Activated naive CD4-positive, alpha-beta T cell treated with anti-CD3 and anti-CD28 coated beads, Interleukin-2, amount 10 ng/mL, durations not matched to agents 7 days and 5 days (primary cell): ENCODE measurements at regions not wholly inside any gene's neighbourhood (a gene's known extent, or its start where the extent isn't known, plus 50 kb on each side); places are given as distances from the start of the nearest gene placed in this dataset.

Source experiments
- CTCF ChIA-PET: fragments of 350-600 bp; sonication (Branson Sonifier 250); formaldehyde crosslinking; loops from one replicate; lab custom pipeline; 2021; ENCODE audit warnings: antibody characterized with exemption; lab: Charles Lee
- DNase-seq: peaks from one replicate; pipeline ENCODE4 v3.0.0-alpha.2; 2020
- H3K27ac Mint-ChIP-seq: one replicate; pipeline ENCODE4 v1.8.0; 2021; ENCODE audit warnings: mild to moderate bottlenecking, moderate library complexity, mixed read lengths
- H3K27me3 Mint-ChIP-seq: one replicate; pipeline ENCODE4 v1.8.0; 2021; ENCODE audit warnings: mild to moderate bottlenecking, mixed read lengths
- H3K36me3 Mint-ChIP-seq: one replicate; pipeline ENCODE4 v1.8.0; 2021; ENCODE audit warnings: mixed read lengths
- H3K4me1 Mint-ChIP-seq: one replicate; pipeline ENCODE4 v1.8.0; 2021; ENCODE audit warnings: mixed read lengths
- H3K4me3 Mint-ChIP-seq: one replicate; pipeline ENCODE4 v1.8.0; 2021; ENCODE audit warnings: mild to moderate bottlenecking, moderate library complexity, mixed read lengths
- H3K9me3 Mint-ChIP-seq: one replicate; pipeline ENCODE4 v1.8.0; 2021; ENCODE audit warnings: mixed read lengths

GRCh38 chr5:154132718-154133307, 57.7 kb upstream of the GALNT10 start:
- no peaks in the 10 kb centered on the region for H3K36me3 Mint-ChIP-seq
- H3K27ac Mint-ChIP-seq = no peak overlapping the region
- CTCF ChIA-PET = no interaction called here

DNA sequence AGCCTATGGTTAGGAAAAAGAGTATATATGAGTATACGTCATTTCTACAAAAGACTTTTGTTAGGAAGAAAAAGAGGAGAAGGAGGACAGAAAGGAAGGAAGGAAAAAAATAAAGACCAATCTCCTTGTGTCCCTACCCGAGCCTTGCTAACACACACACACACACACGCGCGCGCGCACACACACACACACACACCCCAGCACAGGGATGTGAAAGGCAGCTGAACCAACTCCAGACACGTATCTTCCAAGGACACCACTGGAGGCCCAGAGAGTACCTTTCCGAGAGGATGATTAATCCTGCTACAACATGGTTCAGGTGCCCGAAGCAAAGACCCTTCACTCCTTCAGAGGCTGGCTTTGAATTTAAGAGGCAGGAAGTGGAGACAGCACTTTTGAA, 56.9 kb upstream of the GALNT10 start:
- no peak overlapping the region for H3K4me3 Mint-ChIP-seq
- DNase-seq = no peak
- CTCF ChIA-PET = interaction anchor here (0.5 kb wide), 1 partner anchor 64 kb away, joined by 3 read pairs; no protein-coding TSS in a partner anchor

More at GRCh38 chr5:154132718-154133307, 57.7 kb upstream of the GALNT10 start:
- Mint-ChIP-seq H3K4me3 (no peak overlapping the region), H3K4me1 (no peaks in the 10 kb centered on the region), H3K27me3 (peaks cover 29% of the 10 kb centered on the region), H3K9me3 (no peaks in the 10 kb centered on the region)
- no peak for DNase-seq

DNA sequence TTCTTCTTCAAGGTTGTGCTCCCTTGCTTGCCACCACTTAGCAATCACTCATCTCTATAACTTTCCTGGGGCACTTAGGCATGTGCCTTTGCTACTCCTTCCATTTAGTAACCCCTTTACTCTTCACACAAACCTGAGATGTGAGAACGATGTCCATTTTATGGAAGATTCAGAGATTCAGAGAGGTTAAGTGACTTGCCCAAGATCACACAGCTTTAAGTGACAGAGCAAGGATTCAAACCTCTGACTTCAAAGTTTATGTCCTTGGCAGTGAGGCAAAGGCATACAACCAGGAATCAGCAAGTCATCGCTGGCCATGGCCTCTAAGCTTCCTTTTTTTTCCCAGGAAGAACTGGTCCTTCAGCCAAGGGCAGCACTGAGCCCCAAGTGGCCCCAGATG, 56.0 kb upstream of the GALNT10 start:
- CTCF ChIA-PET = no interaction called here
- H3K9me3 Mint-ChIP-seq = no peaks in the 10 kb centered on the region
- peaks cover 25% of the 10 kb centered on the region for H3K27me3 Mint-ChIP-seq
- DNase-seq = no peak
- no peaks in the 10 kb centered on the region for H3K36me3 Mint-ChIP-seq
- no peak overlapping the region for H3K27ac Mint-ChIP-seq
- H3K4me1 Mint-ChIP-seq = no peaks in the 10 kb centered on the region
- H3K4me3 Mint-ChIP-seq = no peak overlapping the region

More for the DNA sequence above, 56.9 kb upstream of the GALNT10 start:
- Mint-ChIP-seq H3K36me3 (no peaks in the 10 kb centered on the region), H3K9me3 (no peaks in the 10 kb centered on the region), H3K4me1 (no peaks in the 10 kb centered on the region), H3K27me3 (peaks cover 29% of the 10 kb centered on the region), H3K27ac (no peak overlapping the region)

- no peak for DNase-seq
- Mint-ChIP-seq H3K27ac (no peak overlapping the region), H3K4me3 (no peak overlapping the region), H3K9me3 (no peaks in the 10 kb centered on the region), H3K36me3 (no peaks in the 10 kb centered on the region), H3K27me3 (peaks cover 22% of the 10 kb centered on the region), H3K4me1 (no peaks in the 10 kb centered on the region)
- CTCF ChIA-PET = interaction anchor here (0.7 kb wide), 1 partner anchor 534 kb away, joined by 3 read pairs; no protein-coding TSS in a partner anchor
Observed at GRCh38 chr5:154135125-154135817, 55.3 kb upstream of the GALNT10 start.

DNA sequence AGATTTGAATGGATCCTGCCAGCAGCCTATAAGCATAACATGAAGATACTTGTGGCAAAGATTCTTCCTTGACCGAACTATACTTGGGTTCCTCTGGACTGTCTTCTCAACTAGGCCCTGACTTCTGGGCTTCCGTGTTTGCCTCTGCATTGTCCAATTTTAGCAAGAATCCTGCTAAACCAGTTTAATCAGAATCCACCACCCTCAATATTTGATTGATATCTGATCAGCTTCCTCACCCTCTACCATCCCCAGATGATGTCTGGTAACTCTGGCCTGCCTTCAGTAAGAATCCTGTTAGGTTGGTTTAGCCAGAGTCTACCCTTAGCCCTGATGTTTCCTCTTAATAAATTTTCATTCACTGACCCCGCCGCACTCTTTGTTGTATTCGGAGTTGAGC, 54.4 kb upstream of the GALNT10 start:
- no peak for DNase-seq
- Mint-ChIP-seq H3K4me1 (no peaks in the 10 kb centered on the region), H3K27me3 (peaks cover 31% of the 10 kb centered on the region), H3K4me3 (no peak overlapping the region), H3K9me3 (no peaks in the 10 kb centered on the region), H3K36me3 (no peaks in the 10 kb centered on the region), H3K27ac (no peak overlapping the region)
- CTCF ChIA-PET = no interaction called here

DNA sequence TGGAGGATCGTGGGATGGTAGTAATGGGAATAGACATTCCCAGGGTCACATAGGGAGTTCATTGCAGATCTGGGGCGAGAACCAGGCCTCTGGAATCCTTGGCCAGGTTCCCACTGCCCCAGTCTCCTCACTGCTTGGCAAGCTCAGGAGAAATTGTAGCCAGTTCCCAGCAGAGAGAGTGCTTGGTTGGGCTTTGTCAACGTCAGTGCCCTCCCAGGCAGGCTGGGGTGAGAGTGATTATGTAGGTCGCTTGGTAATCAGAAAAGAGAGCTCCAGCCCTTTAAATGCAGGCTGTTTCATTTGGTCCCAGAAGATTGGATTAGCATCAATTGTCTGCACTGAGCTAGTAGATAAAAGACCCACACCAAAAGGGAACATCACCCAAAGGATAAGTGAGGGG, 51.8 kb upstream of the GALNT10 start:
- H3K27me3 Mint-ChIP-seq = peaks cover 32% of the 10 kb centered on the region
- no peak overlapping the region for H3K27ac Mint-ChIP-seq
- no peak overlapping the region for H3K4me3 Mint-ChIP-seq
- DNase-seq = no peak
- no peaks in the 10 kb centered on the region for H3K4me1 Mint-ChIP-seq
- no peaks in the 10 kb centered on the region for H3K36me3 Mint-ChIP-seq
- CTCF ChIA-PET = interaction anchor here (1.0 kb wide), 1 partner anchor 66 kb away, joined by 3 read pairs; no protein-coding TSS in a partner anchor
- no peaks in the 10 kb centered on the region for H3K9me3 Mint-ChIP-seq

DNA sequence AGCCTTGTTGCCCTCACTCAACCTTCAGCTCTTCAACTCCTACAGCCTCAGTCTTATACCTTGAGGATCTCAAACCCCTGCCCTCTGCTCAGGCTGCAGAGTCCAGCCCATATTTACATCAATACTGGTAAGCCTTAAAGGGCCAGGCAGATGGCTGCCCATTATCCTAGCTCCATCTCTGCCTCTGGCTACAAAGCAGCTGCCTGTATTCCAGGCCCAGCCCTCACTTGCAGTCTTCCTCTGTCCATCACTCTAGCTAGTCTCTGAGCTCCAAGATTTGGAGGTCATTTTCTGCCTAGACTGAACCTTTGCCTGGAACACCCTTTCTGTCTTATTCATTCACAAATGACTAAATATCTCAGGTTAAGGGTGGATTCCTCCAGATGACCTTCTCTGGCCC, 50.2 kb upstream of the GALNT10 start:
- CTCF ChIA-PET = no interaction called here
- Mint-ChIP-seq H3K4me1 (no peaks in the 10 kb centered on the region), H3K27ac (no peak overlapping the region), H3K4me3 (no peak overlapping the region), H3K36me3 (no peaks in the 10 kb centered on the region), H3K9me3 (no peaks in the 10 kb centered on the region), H3K27me3 (peaks cover 27% of the 10 kb centered on the region)
- no peak for DNase-seq
